Hepatocyte (in vitro differentiated cells): ENCODE measurements at regions not wholly inside any gene's neighbourhood (a gene's known extent, or its start where the extent isn't known, plus 50 kb on each side); places are given as distances from the start of the nearest gene placed in this dataset.

Experiments
- EZH2 ChIP-seq: fragments of 200-600 bp; sonication (generic); IDR thresholded peaks from 2 replicates; pipeline ENCODE4 v1.6.1; 2016; ENCODE audit warnings: antibody characterized with exemption, mild to moderate bottlenecking, borderline replicate concordance
- TF ChIP-seq, protein P1 (sequence below): fragments of 200-600 bp; sonication (generic); IDR thresholded peaks from 2 replicates; pipeline ENCODE4 v1.5.1; 2016; ENCODE audit warnings: antibody characterized with exemption, mild to moderate bottlenecking; ENCODE audit not compliant: poor library complexity

DNA sequence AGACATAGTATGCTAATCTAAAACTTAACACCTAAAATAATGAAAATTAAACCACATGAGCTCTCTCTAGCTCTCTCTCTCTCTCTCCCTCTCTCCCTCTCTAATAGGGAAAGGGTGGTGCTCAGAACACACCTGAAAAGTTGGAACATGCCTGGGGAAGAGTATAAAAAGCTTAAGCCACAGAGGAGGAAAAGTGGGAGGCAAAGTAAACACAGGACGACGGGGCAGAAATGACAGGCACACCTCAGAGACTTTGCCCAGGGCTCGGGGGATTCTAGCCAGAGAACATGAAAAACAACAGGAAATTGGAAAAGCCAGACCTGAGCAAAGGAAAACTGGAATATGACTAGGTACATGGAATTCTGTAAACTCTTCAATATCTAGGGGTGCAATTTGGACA, 666.1 kb downstream of the BCL11A start:
- TF ChIP-seq, protein P1, sequence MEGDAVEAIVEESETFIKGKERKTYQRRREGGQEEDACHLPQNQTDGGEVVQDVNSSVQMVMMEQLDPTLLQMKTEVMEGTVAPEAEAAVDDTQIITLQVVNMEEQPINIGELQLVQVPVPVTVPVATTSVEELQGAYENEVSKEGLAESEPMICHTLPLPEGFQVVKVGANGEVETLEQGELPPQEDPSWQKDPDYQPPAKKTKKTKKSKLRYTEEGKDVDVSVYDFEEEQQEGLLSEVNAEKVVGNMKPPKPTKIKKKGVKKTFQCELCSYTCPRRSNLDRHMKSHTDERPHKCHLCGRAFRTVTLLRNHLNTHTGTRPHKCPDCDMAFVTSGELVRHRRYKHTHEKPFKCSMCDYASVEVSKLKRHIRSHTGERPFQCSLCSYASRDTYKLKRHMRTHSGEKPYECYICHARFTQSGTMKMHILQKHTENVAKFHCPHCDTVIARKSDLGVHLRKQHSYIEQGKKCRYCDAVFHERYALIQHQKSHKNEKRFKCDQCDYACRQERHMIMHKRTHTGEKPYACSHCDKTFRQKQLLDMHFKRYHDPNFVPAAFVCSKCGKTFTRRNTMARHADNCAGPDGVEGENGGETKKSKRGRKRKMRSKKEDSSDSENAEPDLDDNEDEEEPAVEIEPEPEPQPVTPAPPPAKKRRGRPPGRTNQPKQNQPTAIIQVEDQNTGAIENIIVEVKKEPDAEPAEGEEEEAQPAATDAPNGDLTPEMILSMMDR, result no peak
- no peak for TF ChIP-seq EZH2
